Esophagus muscularis mucosa (tissue), 3 donors: ENCODE measurements at regions not wholly inside any gene's neighbourhood (a gene's known extent, or its start where the extent isn't known, plus 50 kb on each side); places are given as distances from the start of the nearest gene placed in this dataset.

Source experiments
- CTCF ChIP-seq, 3 experiments: fragments of 200-600 bp in 2 of 3; fragments of 450-650 bp in 1 of 3; sonication (generic) in 2 of 3; IDR thresholded peaks; one replicate each; pipeline ENCODE4 v1.5.1; 2017 to 2019; ENCODE audit warnings: antibody characterized with exemption in 3 of 3, mild to moderate bottlenecking in 2 of 3, moderate library complexity in 1 of 3
- POLR2A ChIP-seq: fragments of 450-650 bp; IDR thresholded peaks from one replicate; pipeline ENCODE4 v1.6.1; 2017; ENCODE audit warnings: antibody characterized with exemption, moderate library complexity, mild to moderate bottlenecking, low read depth
- POLR2AphosphoS5 ChIP-seq, 2 donors: sonication (generic); formaldehyde crosslinking; IDR thresholded peaks; one replicate each; pipeline ENCODE4 v1.6.1; 2017; ENCODE audit warnings: antibody characterized with exemption in 2 of 2

GRCh38 chr1:73472810-73473209 lies 725.2 kb downstream of the LRRIQ3 start:
- TF ChIP-seq CTCF (IDR thresholded peaks at IDR 0.05) (no peak), POLR2A (no peak), POLR2AphosphoS5 (IDR thresholded peaks at IDR 0.05) (no peak)
